GM18502 (cell line): ENCODE measurements at regions not wholly inside any gene's neighbourhood (a gene's known extent, or its start where the extent isn't known, plus 50 kb on each side); places are given as distances from the start of the nearest gene placed in this dataset.
"Not testable (repeated sequence)": the region's sequence is repeated elsewhere in the genome, so short reads cannot be mapped to it uniquely, and the experiment has no call there.

Source experiments
- ATAC-seq: cut with Tn5 transposase; IDR thresholded peaks from one replicate; pipeline ENCODE4 v1.9.1; 2021; ENCODE audit warnings: mild to moderate bottlenecking; ENCODE audit not compliant: unreplicated experiment, poor library complexity

DNA sequence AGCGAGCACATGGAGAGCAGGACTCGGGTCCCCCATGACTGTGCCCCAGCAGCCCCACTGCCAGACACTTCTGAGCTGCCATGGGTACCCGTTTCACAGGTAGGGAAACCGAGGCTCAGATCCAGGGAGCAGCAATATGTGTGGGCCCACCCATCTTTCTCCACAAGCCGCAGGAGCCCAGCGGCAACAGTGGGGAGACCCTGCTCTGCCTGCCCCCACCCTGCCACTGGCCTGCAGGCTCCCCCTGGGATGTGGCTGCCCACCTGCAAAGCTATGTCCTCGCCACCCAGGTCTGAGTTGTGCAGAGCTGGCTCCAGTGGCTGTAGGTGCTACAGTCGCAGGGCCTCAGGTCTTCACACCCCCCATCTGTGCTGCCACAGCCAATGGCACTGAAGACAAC is 50.6 kb upstream of the C1QTNF9B start:
- ATAC-seq: no peak

- no peak for ATAC-seq
These were observed 51.9 kb upstream of the C1QTNF9B start for GRCh38 chr13:23949200-23949599.

GRCh38 chr13:23949736-23950135 is 52.4 kb upstream of the C1QTNF9B start:
- ATAC-seq: no peak

GRCh38 chr13:23950736-23951510 is 53.6 kb upstream of the C1QTNF9B start:
- ATAC-seq: no peak

- ATAC-seq: no peak
These were observed 55.5 kb upstream of the C1QTNF9B start for GRCh38 chr13:23952796-23953195.

- ATAC-seq: no peak
These were observed 56.7 kb upstream of the C1QTNF9B start for GRCh38 chr13:23953860-23954512.

GRCh38 chr13:23955064-23955463 is 57.8 kb upstream of the C1QTNF9B start:
- ATAC-seq: no peak

DNA sequence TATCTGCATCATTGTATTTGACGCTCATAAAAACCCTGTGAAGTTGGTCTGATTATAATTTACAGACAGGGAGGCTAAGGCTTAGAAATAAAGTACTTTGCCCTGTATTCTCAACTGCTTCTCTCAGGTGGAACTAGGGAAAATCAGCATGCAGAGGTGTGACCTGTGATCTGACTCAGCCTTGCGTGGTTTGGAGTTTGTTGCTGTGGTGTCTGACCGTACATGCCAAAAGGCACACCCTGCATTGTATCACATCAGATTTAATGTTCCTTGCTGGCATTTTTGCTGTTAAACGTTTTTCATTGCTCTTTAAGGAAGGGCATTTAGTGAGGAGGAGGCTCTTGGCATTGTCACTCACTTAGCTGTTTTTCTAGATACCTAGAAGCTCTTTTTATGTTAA is 58.8 kb upstream of the C1QTNF9B start:
- ATAC-seq: no peak

- no peak for ATAC-seq
These were observed 60.7 kb upstream of the C1QTNF9B start for GRCh38 chr13:23957981-23958380.

GRCh38 chr13:23959231-23959862 is 62.0 kb upstream of the C1QTNF9B start:
- ATAC-seq: no peak

- ATAC-seq: no peak
These were observed 63.4 kb upstream of the C1QTNF9B start for GRCh38 chr13:23960566-23961156.

DNA sequence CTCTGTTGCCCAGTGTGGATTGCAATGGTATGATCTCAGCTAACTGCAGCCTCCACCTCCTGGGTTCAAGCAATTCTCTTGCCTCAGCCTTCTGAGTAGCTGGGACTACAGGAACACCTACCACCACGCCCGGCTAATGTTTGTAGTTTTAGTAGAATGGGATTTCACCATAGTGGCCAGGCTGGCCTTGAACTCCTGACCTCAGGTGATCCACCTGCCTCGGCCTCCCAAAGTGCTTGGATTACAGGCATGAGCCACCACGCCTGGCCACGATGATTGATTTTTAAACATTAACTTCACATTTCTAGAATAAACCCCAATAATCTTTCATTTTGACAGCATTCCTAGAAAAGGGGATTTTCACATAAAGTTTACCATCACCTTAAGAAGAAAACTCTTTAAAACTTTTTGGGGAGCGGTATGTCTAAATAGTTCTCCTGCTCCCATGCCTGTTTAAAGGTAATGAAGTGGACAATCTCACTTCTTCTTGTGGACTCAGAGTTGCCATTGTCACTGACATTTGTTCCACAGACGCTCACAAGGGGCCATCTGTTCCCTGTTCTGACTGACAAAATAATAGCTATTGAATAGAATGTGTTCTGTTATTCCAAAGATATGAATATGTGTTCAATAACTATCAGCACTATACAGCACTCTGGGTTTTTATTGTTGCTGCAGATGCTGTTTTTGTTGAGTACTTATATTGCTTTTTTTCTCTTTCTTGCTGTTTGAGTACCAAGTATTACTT is 66.1 kb upstream of the C1QTNF9B start:
- ATAC-seq: no peak

- peak; percentile 42 for ATAC-seq
These were observed 66.6 kb upstream of the C1QTNF9B start for GRCh38 chr13:23963947-23964346.

DNA sequence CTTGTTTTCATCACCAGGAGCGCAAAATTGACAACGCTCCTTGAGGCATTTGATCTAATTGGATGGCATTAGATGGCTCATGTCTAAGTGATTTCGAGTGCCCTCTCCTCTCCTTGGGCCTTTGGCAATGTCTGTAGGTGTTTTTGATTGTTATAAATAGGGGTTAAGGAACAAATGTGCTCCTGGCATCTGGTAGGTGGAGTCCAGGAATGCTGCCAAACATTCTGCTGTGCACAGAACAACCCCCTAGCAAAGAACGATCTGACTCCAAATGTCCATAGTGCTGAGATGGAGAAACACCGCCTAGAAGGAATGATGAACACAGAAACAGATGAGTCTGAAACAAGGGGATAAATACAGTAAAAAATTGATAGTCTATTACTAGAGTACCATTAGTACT is 68.0 kb upstream of the C1QTNF9B start:
- no peak for ATAC-seq

- ATAC-seq: no peak
These were observed 69.0 kb upstream of the C1QTNF9B start for GRCh38 chr13:23966221-23966690.

GRCh38 chr13:23966691-23967615 is 69.7 kb upstream of the C1QTNF9B start:
- ATAC-seq: peak; percentile 63

GRCh38 chr13:23967792-23968191 is 70.5 kb upstream of the C1QTNF9B start:
- not testable (repeated sequence) for ATAC-seq

DNA sequence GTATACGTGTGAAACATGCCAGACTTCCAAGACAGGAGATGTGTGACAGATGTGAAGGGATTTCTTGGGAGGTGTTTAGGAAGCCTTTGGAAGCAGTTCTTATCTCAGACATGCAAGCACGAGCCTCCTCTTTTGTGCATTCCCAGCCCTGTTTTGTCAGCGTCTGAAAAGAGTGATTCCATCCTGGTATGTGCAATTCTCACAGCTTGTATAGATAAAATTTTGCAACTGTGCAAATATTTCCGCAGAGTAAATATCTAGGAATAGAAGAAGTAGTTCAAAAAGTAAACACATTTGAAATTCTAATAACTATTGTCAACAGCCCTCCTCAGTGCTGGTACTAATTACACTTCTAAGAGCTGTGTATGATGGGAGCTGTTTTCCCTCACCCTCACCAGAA is 72.3 kb upstream of the C1QTNF9B start:
- no peak for ATAC-seq
